ENCODE measurements at regions not wholly inside any gene's neighbourhood (a gene's known extent, or its start where the extent isn't known, plus 50 kb on each side); places are given as distances from the start of the nearest gene placed in this dataset.
A peak's percentile ranks its signal among the peaks of the same experiment; 100 is the strongest.

- Histone ChIP-seq H3K27me3 (ENCODE audit: control insufficient read depth, insufficient read depth, low read length) (peaks cover 50% of the 10 kb centered on the region), H3K36me3 (ENCODE audit: control insufficient read depth, insufficient read depth, low read length) (no peaks in the 10 kb centered on the region), H3K9me3 (ENCODE audit: control insufficient read depth, insufficient read depth, low read length) (no peaks in the 10 kb centered on the region), H3K4me3 (ENCODE audit: low read depth, low read length) (no peak overlapping the region), H3K4me1 (ENCODE audit: control insufficient read depth, insufficient read depth, low read length) (peaks cover 10% of the 10 kb centered on the region), H3K9ac (ENCODE audit: low read depth, low read length) (no peak overlapping the region)
Observed at GRCh38 chr9:38232895-38233294, 159.6 kb upstream of the ALDH1B1 start.

GRCh38 chr9:38229504-38230155, 160.6 kb upstream of the SHB start:
- Histone ChIP-seq H3K4me1 (ENCODE audit: control insufficient read depth, insufficient read depth, low read length) (peaks cover 16% of the 10 kb centered on the region), H3K9ac (ENCODE audit: low read depth, low read length) (no peak overlapping the region), H3K27me3 (ENCODE audit: control insufficient read depth, insufficient read depth, low read length) (peaks cover 61% of the 10 kb centered on the region), H3K4me3 (ENCODE audit: low read depth, low read length) (no peak overlapping the region), H3K9me3 (ENCODE audit: control insufficient read depth, insufficient read depth, low read length) (no peaks in the 10 kb centered on the region), H3K36me3 (ENCODE audit: control insufficient read depth, insufficient read depth, low read length) (no peaks in the 10 kb centered on the region)

- Histone ChIP-seq H3K27me3 (ENCODE audit: control insufficient read depth, insufficient read depth, low read length) (peaks cover 66% of the 10 kb centered on the region), H3K36me3 (ENCODE audit: control insufficient read depth, insufficient read depth, low read length) (no peaks in the 10 kb centered on the region), H3K4me1 (ENCODE audit: control insufficient read depth, insufficient read depth, low read length) (peaks cover 16% of the 10 kb centered on the region), H3K4me3 (ENCODE audit: low read depth, low read length) (no peak overlapping the region), H3K9ac (ENCODE audit: low read depth, low read length) (no peak overlapping the region), H3K9me3 (ENCODE audit: control insufficient read depth, insufficient read depth, low read length) (no peaks in the 10 kb centered on the region)
Observed at GRCh38 chr9:38229104-38229500, 160.1 kb upstream of the SHB start.

- no peak overlapping the region for H3K4me3 ChIP-seq (ENCODE audit: low read depth, low read length)
- H3K9ac ChIP-seq (ENCODE audit: low read depth, low read length): no peak overlapping the region
- H3K9me3 ChIP-seq (ENCODE audit: control insufficient read depth, insufficient read depth, low read length): no peaks in the 10 kb centered on the region
- H3K4me1 ChIP-seq (ENCODE audit: control insufficient read depth, insufficient read depth, low read length): peaks cover 16% of the 10 kb centered on the region
- H3K36me3 ChIP-seq (ENCODE audit: control insufficient read depth, insufficient read depth, low read length): no peaks in the 10 kb centered on the region
- peaks cover 64% of the 10 kb centered on the region for H3K27me3 ChIP-seq (ENCODE audit: control insufficient read depth, insufficient read depth, low read length)
Observed at GRCh38 chr9:38228331-38229103, 159.5 kb upstream of the SHB start.

GRCh38 chr9:38227656-38228055, 158.6 kb upstream of the SHB start:
- Histone ChIP-seq H3K27me3 (ENCODE audit: control insufficient read depth, insufficient read depth, low read length) (peaks cover 66% of the 10 kb centered on the region), H3K4me3 (ENCODE audit: low read depth, low read length) (no peak overlapping the region), H3K4me1 (ENCODE audit: control insufficient read depth, insufficient read depth, low read length) (peaks cover 16% of the 10 kb centered on the region), H3K9me3 (ENCODE audit: control insufficient read depth, insufficient read depth, low read length) (no peaks in the 10 kb centered on the region), H3K36me3 (ENCODE audit: control insufficient read depth, insufficient read depth, low read length) (no peaks in the 10 kb centered on the region), H3K9ac (ENCODE audit: low read depth, low read length) (no peak overlapping the region)

GRCh38 chr9:38227061-38227540, 158.1 kb upstream of the SHB start:
- Histone ChIP-seq H3K36me3 (ENCODE audit: control insufficient read depth, insufficient read depth, low read length) (no peaks in the 10 kb centered on the region), H3K4me1 (ENCODE audit: control insufficient read depth, insufficient read depth, low read length) (peaks cover 16% of the 10 kb centered on the region), H3K9me3 (ENCODE audit: control insufficient read depth, insufficient read depth, low read length) (no peaks in the 10 kb centered on the region), H3K9ac (ENCODE audit: low read depth, low read length) (no peak overlapping the region), H3K4me3 (ENCODE audit: low read depth, low read length) (no peak overlapping the region), H3K27me3 (ENCODE audit: control insufficient read depth, insufficient read depth, low read length) (peaks cover 64% of the 10 kb centered on the region)

- Histone ChIP-seq H3K9me3 (ENCODE audit: control insufficient read depth, insufficient read depth, low read length) (no peaks in the 10 kb centered on the region), H3K27me3 (ENCODE audit: control insufficient read depth, insufficient read depth, low read length) (peaks cover 61% of the 10 kb centered on the region), H3K9ac (ENCODE audit: low read depth, low read length) (no peak overlapping the region), H3K4me1 (ENCODE audit: control insufficient read depth, insufficient read depth, low read length) (peaks cover 16% of the 10 kb centered on the region), H3K4me3 (ENCODE audit: low read depth, low read length) (no peak overlapping the region), H3K36me3 (ENCODE audit: control insufficient read depth, insufficient read depth, low read length) (no peaks in the 10 kb centered on the region)
Observed at GRCh38 chr9:38226491-38226951, 157.5 kb upstream of the SHB start.

GRCh38 chr9:38224941-38225340, 155.9 kb upstream of the SHB start:
- H3K9me3 ChIP-seq (ENCODE audit: control insufficient read depth, insufficient read depth, low read length): no peaks in the 10 kb centered on the region
- H3K4me1 ChIP-seq (ENCODE audit: control insufficient read depth, insufficient read depth, low read length): peaks cover 16% of the 10 kb centered on the region
- H3K27me3 ChIP-seq (ENCODE audit: control insufficient read depth, insufficient read depth, low read length): peaks cover 59% of the 10 kb centered on the region
- no peak overlapping the region for H3K4me3 ChIP-seq (ENCODE audit: low read depth, low read length)
- no peaks in the 10 kb centered on the region for H3K36me3 ChIP-seq (ENCODE audit: control insufficient read depth, insufficient read depth, low read length)
- H3K9ac ChIP-seq (ENCODE audit: low read depth, low read length): no peak overlapping the region

GRCh38 chr9:38216572-38216971, 147.5 kb upstream of the SHB start:
- Histone ChIP-seq H3K36me3 (ENCODE audit: control insufficient read depth, insufficient read depth, low read length) (no peaks in the 10 kb centered on the region), H3K4me1 (ENCODE audit: control insufficient read depth, insufficient read depth, low read length) (peaks cover 9% of the 10 kb centered on the region), H3K9ac (ENCODE audit: low read depth, low read length) (no peak overlapping the region), H3K9me3 (ENCODE audit: control insufficient read depth, insufficient read depth, low read length) (no peaks in the 10 kb centered on the region), H3K4me3 (ENCODE audit: low read depth, low read length) (no peak overlapping the region), H3K27me3 (ENCODE audit: control insufficient read depth, insufficient read depth, low read length) (peaks cover 86% of the 10 kb centered on the region)

- Histone ChIP-seq H3K9me3 (ENCODE audit: control insufficient read depth, insufficient read depth, low read length) (no peaks in the 10 kb centered on the region), H3K27me3 (ENCODE audit: control insufficient read depth, insufficient read depth, low read length) (peaks cover 92% of the 10 kb centered on the region), H3K4me1 (ENCODE audit: control insufficient read depth, insufficient read depth, low read length) (peaks cover 9% of the 10 kb centered on the region), H3K4me3 (ENCODE audit: low read depth, low read length) (peak overlapping the region; percentile 18), H3K9ac (ENCODE audit: low read depth, low read length) (no peak overlapping the region), H3K36me3 (ENCODE audit: control insufficient read depth, insufficient read depth, low read length) (no peaks in the 10 kb centered on the region)
Observed at GRCh38 chr9:38215465-38215864, 146.4 kb upstream of the SHB start.

- H3K4me1 ChIP-seq (ENCODE audit: control insufficient read depth, insufficient read depth, low read length): peaks cover 9% of the 10 kb centered on the region
- H3K36me3 ChIP-seq (ENCODE audit: control insufficient read depth, insufficient read depth, low read length): no peaks in the 10 kb centered on the region
- H3K9ac ChIP-seq (ENCODE audit: low read depth, low read length): no peak overlapping the region
- no peak overlapping the region for H3K4me3 ChIP-seq (ENCODE audit: low read depth, low read length)
- H3K27me3 ChIP-seq (ENCODE audit: control insufficient read depth, insufficient read depth, low read length): peaks cover 94% of the 10 kb centered on the region
- H3K9me3 ChIP-seq (ENCODE audit: control insufficient read depth, insufficient read depth, low read length): no peaks in the 10 kb centered on the region
Observed at GRCh38 chr9:38214432-38214831, 145.4 kb upstream of the SHB start.
